ENCODE measurements at regions not wholly inside any gene's neighbourhood (a gene's known extent, or its start where the extent isn't known, plus 50 kb on each side); places are given as distances from the start of the nearest gene placed in this dataset.

DNA sequence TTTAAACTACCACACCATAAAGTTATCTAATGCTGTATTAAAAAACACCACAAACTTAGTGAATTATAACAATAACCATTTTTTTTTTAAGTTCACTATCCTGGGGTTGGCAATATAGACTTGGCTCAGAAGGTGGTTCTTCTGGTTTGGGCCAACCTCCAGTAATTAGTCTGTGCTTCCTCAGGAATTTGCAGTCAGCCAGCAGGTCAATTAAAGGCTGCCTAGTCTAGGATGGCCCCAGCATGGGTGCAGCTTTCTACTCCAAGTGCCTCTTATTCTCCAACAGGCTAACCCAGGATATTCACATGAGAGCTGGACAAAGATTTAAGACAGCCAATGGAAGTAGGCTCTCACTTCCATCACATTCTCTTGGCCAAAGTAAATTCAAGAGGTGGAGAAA lies 379.1 kb upstream of the FIGN start:
- DNase-seq, result no peak
- ChIA-PET CTCF (no interaction called here), POLR2A (no interaction called here)
- Histone ChIP-seq H3K4me1 (ENCODE audit: control extremely low read depth in 1 of 4, control insufficient read depth in 4 of 4, insufficient read depth in 4 of 4, low read length in 3 of 4) (no peaks in the 10 kb centered on the region), H3K36me3 (ENCODE audit: control insufficient read depth in 4 of 4, insufficient read depth in 4 of 4, low read length in 3 of 4) (no peaks in the 10 kb centered on the region), H3K4me3 (ENCODE audit: control insufficient read depth in 1 of 7, extremely low read depth in 1 of 7, insufficient read depth in 4 of 7, low read depth in 2 of 7, low read length in 6 of 7) (no peak overlapping the region), H3K9me3 (ENCODE audit: control extremely low read depth in 1 of 5, control insufficient read depth in 4 of 5, insufficient read depth in 2 of 5, low read depth in 1 of 5, low read length in 4 of 5) (peaks cover 0 to 1% (median 0%) of the 10 kb centered on the region in 5 experiments), H3K27ac (ENCODE audit: insufficient read depth in 1 of 2, low read depth in 1 of 2, low read length in 2 of 2, poor library complexity in 1 of 2, severe bottlenecking in 2 of 2) (no peak overlapping the region), H3K27me3 (replicated peaks in 2 of 5; ENCODE audit: control insufficient read depth in 4 of 5, insufficient read depth in 5 of 5, low read length in 4 of 5) (no peaks in the 10 kb centered on the region)

DNA sequence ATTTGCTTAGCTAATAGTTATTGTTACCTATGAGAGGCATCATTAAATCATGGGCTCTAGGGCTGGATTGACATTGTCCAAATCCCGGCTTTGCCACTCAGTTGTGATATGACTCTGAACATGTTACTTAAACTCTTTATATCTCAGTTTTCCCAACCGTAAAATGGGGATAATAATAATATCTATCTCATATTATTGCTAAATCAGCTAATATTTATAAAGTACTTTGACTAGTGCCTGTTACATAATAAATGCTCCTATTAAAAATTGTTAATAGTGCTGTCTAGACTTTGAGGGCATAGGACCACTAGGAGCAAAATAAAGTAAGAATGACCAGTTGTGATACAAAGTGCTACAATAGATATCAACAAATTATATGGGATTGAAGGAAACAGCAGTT lies 376.3 kb upstream of the FIGN start:
- Histone ChIP-seq H3K4me1 (ENCODE audit: control extremely low read depth in 1 of 4, control insufficient read depth in 4 of 4, insufficient read depth in 4 of 4, low read length in 3 of 4) (no peaks in the 10 kb centered on the region), H3K9me3 (ENCODE audit: control extremely low read depth in 1 of 5, control insufficient read depth in 4 of 5, insufficient read depth in 2 of 5, low read depth in 1 of 5, low read length in 4 of 5) (peaks cover 0 to 1% (median 0%) of the 10 kb centered on the region in 5 experiments), H3K27ac (ENCODE audit: insufficient read depth in 1 of 2, low read depth in 1 of 2, low read length in 2 of 2, poor library complexity in 1 of 2, severe bottlenecking in 2 of 2) (no peak overlapping the region), H3K27me3 (replicated peaks in 2 of 5; ENCODE audit: control insufficient read depth in 4 of 5, insufficient read depth in 5 of 5, low read length in 4 of 5) (peaks cover 0 to 3% (median 0%) of the 10 kb centered on the region in 5 experiments), H3K36me3 (ENCODE audit: control insufficient read depth in 4 of 4, insufficient read depth in 4 of 4, low read length in 3 of 4) (no peaks in the 10 kb centered on the region), H3K4me3 (ENCODE audit: control insufficient read depth in 1 of 7, extremely low read depth in 1 of 7, insufficient read depth in 4 of 7, low read depth in 2 of 7, low read length in 6 of 7) (no peak overlapping the region)
- WGBS (ENCODE audit: insufficient coverage), result no CpG with 5 or more reads among the region's 2 CpGs
- CTCF ChIA-PET, result no interaction called here
- POLR2A ChIA-PET, result no interaction called here
- DNase-seq, result no peak

DNA sequence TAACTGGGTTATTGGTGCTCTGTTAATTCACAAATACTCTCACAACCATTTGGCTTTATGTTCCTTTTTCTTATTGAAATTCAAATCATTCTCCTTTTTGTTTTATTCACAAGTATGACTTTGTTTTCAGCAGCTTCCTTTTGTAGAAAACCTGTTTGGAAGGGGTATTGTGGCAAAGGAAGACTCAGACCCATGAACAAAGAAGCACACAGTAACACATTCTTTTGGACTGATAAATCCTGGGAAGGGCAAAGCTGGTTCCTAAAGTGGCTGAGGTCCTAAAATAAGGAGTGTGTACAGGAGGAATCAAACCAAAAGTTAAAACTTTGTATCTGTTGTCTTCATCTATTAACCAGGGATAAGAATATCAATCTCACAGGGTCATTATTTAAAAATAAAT lies 374.7 kb upstream of the FIGN start:
- ChIA-PET POLR2A (no interaction called here), CTCF (no interaction called here)
- Histone ChIP-seq H3K27me3 (replicated peaks in 2 of 5; ENCODE audit: control insufficient read depth in 4 of 5, insufficient read depth in 5 of 5, low read length in 4 of 5) (peaks cover 0 to 3% (median 0%) of the 10 kb centered on the region in 5 experiments), H3K4me1 (ENCODE audit: control extremely low read depth in 1 of 4, control insufficient read depth in 4 of 4, insufficient read depth in 4 of 4, low read length in 3 of 4) (no peaks in the 10 kb centered on the region), H3K9me3 (ENCODE audit: control extremely low read depth in 1 of 5, control insufficient read depth in 4 of 5, insufficient read depth in 2 of 5, low read depth in 1 of 5, low read length in 4 of 5) (peaks cover 0 to 1% (median 0%) of the 10 kb centered on the region in 5 experiments), H3K27ac (ENCODE audit: insufficient read depth in 1 of 2, low read depth in 1 of 2, low read length in 2 of 2, poor library complexity in 1 of 2, severe bottlenecking in 2 of 2) (no peak overlapping the region), H3K36me3 (ENCODE audit: control insufficient read depth in 4 of 4, insufficient read depth in 4 of 4, low read length in 3 of 4) (no peaks in the 10 kb centered on the region), H3K4me3 (ENCODE audit: control insufficient read depth in 1 of 7, extremely low read depth in 1 of 7, insufficient read depth in 4 of 7, low read depth in 2 of 7, low read length in 6 of 7) (no peak overlapping the region)
- DNase-seq, result no peak

DNA sequence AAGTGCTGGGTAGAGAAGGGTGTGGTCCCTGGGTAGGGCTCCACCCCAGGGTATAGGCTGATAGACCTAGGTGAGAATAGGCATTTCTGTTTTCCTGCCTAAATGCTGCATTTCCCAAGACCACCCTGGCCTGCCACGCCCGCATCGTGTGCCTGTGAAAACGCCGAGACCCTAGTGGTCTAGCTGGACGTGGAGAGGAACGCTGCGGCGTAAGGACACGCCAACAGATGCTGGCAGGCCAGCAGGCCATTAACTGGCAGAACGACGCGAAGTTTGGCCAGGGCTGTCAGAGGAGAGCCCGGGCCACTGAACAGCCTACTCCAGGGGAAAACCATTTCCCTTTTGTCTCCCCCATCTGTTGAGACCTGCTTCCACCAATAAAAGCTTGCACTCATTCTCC lies 373.2 kb upstream of the FIGN start:
- no peak overlapping the region for H3K4me3 ChIP-seq (ENCODE audit: control insufficient read depth in 1 of 7, extremely low read depth in 1 of 7, insufficient read depth in 4 of 7, low read depth in 2 of 7, low read length in 6 of 7)
- no peaks in the 10 kb centered on the region for H3K36me3 ChIP-seq (ENCODE audit: control insufficient read depth in 4 of 4, insufficient read depth in 4 of 4, low read length in 3 of 4)
- no peak overlapping the region for H3K27ac ChIP-seq (ENCODE audit: insufficient read depth in 1 of 2, low read depth in 1 of 2, low read length in 2 of 2, poor library complexity in 1 of 2, severe bottlenecking in 2 of 2)
- no peak for DNase-seq
- 93% methylated on average over 12 of the region's 14 CpGs for WGBS (ENCODE audit: insufficient coverage)
- H3K9me3 ChIP-seq (ENCODE audit: control extremely low read depth in 1 of 5, control insufficient read depth in 4 of 5, insufficient read depth in 2 of 5, low read depth in 1 of 5, low read length in 4 of 5), result peaks cover 0 to 1% (median 0%) of the 10 kb centered on the region in 5 experiments
- ChIA-PET POLR2A (no interaction called here), CTCF (no interaction called here)
- peaks cover 0 to 3% (median 0%) of the 10 kb centered on the region in 5 experiments for H3K27me3 ChIP-seq (replicated peaks in 2 of 5; ENCODE audit: control insufficient read depth in 4 of 5, insufficient read depth in 5 of 5, low read length in 4 of 5)
- no peaks in the 10 kb centered on the region for H3K4me1 ChIP-seq (ENCODE audit: control extremely low read depth in 1 of 4, control insufficient read depth in 4 of 4, insufficient read depth in 4 of 4, low read length in 3 of 4)

DNA sequence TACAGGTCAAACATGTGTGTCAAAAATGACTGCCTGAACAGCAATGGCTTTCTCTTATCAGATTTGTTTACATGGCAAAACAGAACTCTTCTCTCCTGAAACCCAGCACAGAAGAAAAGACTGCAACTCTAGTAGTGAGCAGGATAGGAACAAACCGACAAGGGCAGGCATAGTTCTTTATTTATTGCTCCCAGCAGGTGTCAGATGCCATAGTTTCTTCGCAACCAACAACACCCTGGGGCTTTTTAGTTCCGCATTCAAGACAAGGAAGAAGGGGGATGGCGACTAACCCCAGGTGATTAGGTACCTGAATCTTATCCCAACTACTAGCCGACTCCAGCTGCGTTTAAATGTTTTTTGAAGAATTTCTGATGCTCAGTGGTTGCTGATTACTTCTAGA lies 367.5 kb upstream of the FIGN start:
- H3K4me3 ChIP-seq (ENCODE audit: control insufficient read depth in 1 of 7, extremely low read depth in 1 of 7, insufficient read depth in 4 of 7, low read depth in 2 of 7, low read length in 6 of 7), result no peak overlapping the region
- ChIA-PET POLR2A (no interaction called here), CTCF (no interaction called here)

DNA sequence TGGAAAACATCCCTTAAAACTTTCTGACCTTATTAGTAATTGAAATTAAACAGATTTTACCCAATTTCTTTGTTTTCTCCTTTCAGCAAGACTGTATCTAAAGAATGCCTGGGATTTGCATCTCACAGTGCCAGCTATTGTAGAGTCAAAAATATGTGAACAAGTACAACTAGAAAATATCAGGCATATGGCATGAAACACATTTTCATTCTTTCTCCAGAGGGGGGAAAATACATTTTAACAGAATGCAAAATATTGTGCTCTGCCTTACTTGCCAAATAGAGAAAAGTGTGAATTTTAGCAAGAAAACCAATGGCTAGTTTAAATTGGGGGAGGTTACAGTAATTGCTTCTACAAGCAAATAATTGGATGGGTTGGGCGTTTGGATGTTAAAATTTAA lies 366.6 kb upstream of the FIGN start:
- WGBS (ENCODE audit: insufficient coverage), result no CpG with 5 or more reads among the region's 1 CpG
- no peak for DNase-seq
- ChIA-PET CTCF (no interaction called here), POLR2A (interaction anchor here (0.6 kb wide), 1 partner anchor 32 kb away, joined by 3 read pairs; no protein-coding TSS in a partner anchor)
- Histone ChIP-seq H3K27me3 (replicated peaks in 2 of 5; ENCODE audit: control insufficient read depth in 4 of 5, insufficient read depth in 5 of 5, low read length in 4 of 5) (no peaks in the 10 kb centered on the region), H3K4me3 (ENCODE audit: control insufficient read depth in 1 of 7, extremely low read depth in 1 of 7, insufficient read depth in 4 of 7, low read depth in 2 of 7, low read length in 6 of 7) (no peak overlapping the region), H3K4me1 (ENCODE audit: control extremely low read depth in 1 of 4, control insufficient read depth in 4 of 4, insufficient read depth in 4 of 4, low read length in 3 of 4) (no peaks in the 10 kb centered on the region), H3K27ac (ENCODE audit: insufficient read depth in 1 of 2, low read depth in 1 of 2, low read length in 2 of 2, poor library complexity in 1 of 2, severe bottlenecking in 2 of 2) (no peak overlapping the region), H3K36me3 (ENCODE audit: control insufficient read depth in 4 of 4, insufficient read depth in 4 of 4, low read length in 3 of 4) (no peaks in the 10 kb centered on the region), H3K9me3 (ENCODE audit: control extremely low read depth in 1 of 5, control insufficient read depth in 4 of 5, insufficient read depth in 2 of 5, low read depth in 1 of 5, low read length in 4 of 5) (no peaks in the 10 kb centered on the region)

More for the DNA sequence above, 367.5 kb upstream of the FIGN start:
- no peaks in the 10 kb centered on the region for H3K27me3 ChIP-seq (replicated peaks in 2 of 5; ENCODE audit: control insufficient read depth in 4 of 5, insufficient read depth in 5 of 5, low read length in 4 of 5)
- no peaks in the 10 kb centered on the region for H3K36me3 ChIP-seq (ENCODE audit: control insufficient read depth in 4 of 4, insufficient read depth in 4 of 4, low read length in 3 of 4)
- no peak for DNase-seq
- no peaks in the 10 kb centered on the region for H3K9me3 ChIP-seq (ENCODE audit: control extremely low read depth in 1 of 5, control insufficient read depth in 4 of 5, insufficient read depth in 2 of 5, low read depth in 1 of 5, low read length in 4 of 5)
- WGBS (ENCODE audit: insufficient coverage), result 67% methylated on average over 2 of the region's 6 CpGs
- no peak overlapping the region for H3K27ac ChIP-seq (ENCODE audit: insufficient read depth in 1 of 2, low read depth in 1 of 2, low read length in 2 of 2, poor library complexity in 1 of 2, severe bottlenecking in 2 of 2)
- H3K4me1 ChIP-seq (ENCODE audit: control extremely low read depth in 1 of 4, control insufficient read depth in 4 of 4, insufficient read depth in 4 of 4, low read length in 3 of 4), result no peaks in the 10 kb centered on the region

DNA sequence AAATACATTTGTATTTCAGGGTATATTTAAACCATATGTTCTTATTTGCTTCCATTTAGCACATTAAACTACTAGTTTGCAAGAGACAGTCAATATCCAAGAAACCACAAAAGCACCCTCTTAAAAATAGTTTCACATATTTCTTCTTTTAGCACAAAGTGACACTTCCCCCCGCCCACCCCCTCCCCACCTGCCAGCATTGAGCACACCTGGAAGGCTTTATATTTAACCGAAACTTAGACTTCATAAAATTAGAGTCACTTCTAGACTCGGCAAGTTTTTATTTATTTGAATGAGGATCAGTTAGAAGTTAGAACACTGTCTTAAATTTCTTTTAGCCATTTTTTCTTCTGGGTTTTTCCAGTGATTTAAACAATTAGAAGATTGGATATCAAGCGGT lies 355.9 kb upstream of the FIGN start:
- Histone ChIP-seq H3K4me3 (ENCODE audit: control insufficient read depth in 1 of 7, extremely low read depth in 1 of 7, insufficient read depth in 4 of 7, low read depth in 2 of 7, low read length in 6 of 7) (no peak overlapping the region), H3K9me3 (ENCODE audit: control extremely low read depth in 1 of 5, control insufficient read depth in 4 of 5, insufficient read depth in 2 of 5, low read depth in 1 of 5, low read length in 4 of 5) (peaks cover 0 to 3% (median 0%) of the 10 kb centered on the region in 5 experiments), H3K27ac (ENCODE audit: insufficient read depth in 1 of 2, low read depth in 1 of 2, low read length in 2 of 2, poor library complexity in 1 of 2, severe bottlenecking in 2 of 2) (no peak overlapping the region), H3K4me1 (ENCODE audit: control extremely low read depth in 1 of 4, control insufficient read depth in 4 of 4, insufficient read depth in 4 of 4, low read length in 3 of 4) (no peaks in the 10 kb centered on the region), H3K36me3 (ENCODE audit: control insufficient read depth in 4 of 4, insufficient read depth in 4 of 4, low read length in 3 of 4) (no peaks in the 10 kb centered on the region), H3K27me3 (replicated peaks in 2 of 5; ENCODE audit: control insufficient read depth in 4 of 5, insufficient read depth in 5 of 5, low read length in 4 of 5) (peaks cover 0 to 2% (median 0%) of the 10 kb centered on the region in 5 experiments)
- WGBS (ENCODE audit: insufficient coverage), result no CpG with 5 or more reads among the region's 4 CpGs
- CTCF ChIA-PET, result no interaction called here
- POLR2A ChIA-PET, result no interaction called here
- DNase-seq, result no peak

Measured in common myeloid progenitor, CD34-positive (primary cell).